Immature natural killer cell (primary cell): ENCODE measurements at regions not wholly inside any gene's neighbourhood (a gene's known extent, or its start where the extent isn't known, plus 50 kb on each side); places are given as distances from the start of the nearest gene placed in this dataset.
"Not testable (repeated sequence)": the region's sequence is repeated elsewhere in the genome, so short reads cannot be mapped to it uniquely, and the experiment has no call there.

ENCODE experiments used
- DNase-seq, 3 donors: peaks; one replicate each; pipeline ENCODE4 v3.0.0; 2022; ENCODE audit warnings: mixed read lengths in 1 of 3
- H3K27ac Mint-ChIP-seq, 6 donors: one replicate each; pipeline ENCODE4 v1.8.0; 2020; ENCODE audit warnings: mixed read lengths in 6 of 6, mild to moderate bottlenecking in 5 of 6, inconsistent platforms in 4 of 6, moderate library complexity in 3 of 6
- H3K27me3 Mint-ChIP-seq, 3 donors: one replicate each; pipeline ENCODE4 v1.8.0; 2020 to 2021; ENCODE audit warnings: low read depth in 3 of 3, mild to moderate bottlenecking in 3 of 3, mixed read lengths in 3 of 3, moderate library complexity in 3 of 3, inconsistent platforms in 1 of 3
- H3K36me3 Mint-ChIP-seq, 3 donors: one replicate each; pipeline ENCODE4 v1.8.0; 2020; ENCODE audit warnings: mixed read lengths in 3 of 3, inconsistent platforms in 2 of 3, mild to moderate bottlenecking in 2 of 3
- H3K4me1 Mint-ChIP-seq, 2 donors: one replicate each; pipeline ENCODE4 v1.8.0; 2020; ENCODE audit warnings: inconsistent platforms in 2 of 2, mild to moderate bottlenecking in 2 of 2, mixed read lengths in 2 of 2, moderate library complexity in 1 of 2
- H3K4me3 Mint-ChIP-seq, 5 donors: one replicate each; pipeline ENCODE4 v1.8.0; 2020; ENCODE audit warnings: mild to moderate bottlenecking in 5 of 5, mixed read lengths in 5 of 5, inconsistent platforms in 3 of 5, moderate library complexity in 3 of 5
- H3K9me3 Mint-ChIP-seq, 6 donors: one replicate each; pipeline ENCODE4 v1.8.0; 2020; ENCODE audit warnings: mild to moderate bottlenecking in 6 of 6, mixed read lengths in 6 of 6, inconsistent platforms in 4 of 6, moderate library complexity in 3 of 6

DNA sequence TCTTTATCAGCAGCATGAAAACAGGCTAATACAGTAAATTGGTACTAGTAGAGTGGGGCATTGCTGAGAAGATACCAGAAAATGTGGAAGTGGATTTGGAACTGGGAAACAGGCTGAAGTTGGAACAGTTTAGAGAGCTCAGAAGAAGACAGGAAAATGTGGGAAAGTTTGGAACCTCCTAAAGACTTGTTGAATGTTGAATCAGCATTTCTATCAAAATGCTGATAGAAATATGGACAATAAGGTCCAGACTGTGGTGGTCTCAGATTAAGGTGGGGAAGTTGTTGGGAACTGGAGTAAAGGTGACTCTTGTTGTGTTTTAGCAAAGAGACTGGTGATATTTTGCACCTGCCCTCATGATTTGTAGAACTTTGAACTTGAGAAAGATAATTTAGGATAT is 231.2 kb upstream of the KCND2 start:
- Mint-ChIP-seq H3K9me3 (peaks cover 9 to 72% (median 43%) of the 10 kb centered on the region in 6 donors), H3K4me3 (no peak overlapping the region), H3K4me1 (no peaks in the 10 kb centered on the region)

DNA sequence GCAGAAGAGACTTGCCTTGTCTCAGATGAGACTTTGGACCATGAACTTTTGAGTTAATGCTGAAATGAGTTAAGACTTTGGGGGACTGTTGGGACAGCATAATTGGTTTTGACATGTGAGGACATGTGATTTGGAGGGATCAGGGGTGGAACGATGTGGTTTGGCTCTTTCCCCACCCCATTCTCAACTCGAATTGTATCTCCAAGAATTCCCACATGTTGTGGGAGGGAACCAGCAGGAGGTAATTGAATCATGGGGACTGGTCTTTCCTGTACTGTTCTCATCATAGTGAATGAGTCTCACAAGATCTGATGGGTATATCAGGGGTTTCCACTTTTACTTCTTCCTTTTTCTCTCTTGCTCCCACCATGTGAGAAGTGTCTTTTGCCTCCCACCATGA is 229.7 kb upstream of the KCND2 start:
- no peak overlapping the region for H3K4me3 Mint-ChIP-seq
- no peak for DNase-seq
- H3K27ac Mint-ChIP-seq, result no peak overlapping the region
- H3K4me1 Mint-ChIP-seq, result no peaks in the 10 kb centered on the region
- H3K36me3 Mint-ChIP-seq, result no peaks in the 10 kb centered on the region
- H3K9me3 Mint-ChIP-seq, result peaks cover 4 to 66% (median 35%) of the 10 kb centered on the region in 6 donors
- H3K27me3 Mint-ChIP-seq, result peaks cover 0 to 1% (median 0%) of the 10 kb centered on the region in 3 donors

More for the DNA sequence above, 231.2 kb upstream of the KCND2 start:
- no peak for DNase-seq
- no peak overlapping the region for H3K27ac Mint-ChIP-seq
- H3K36me3 Mint-ChIP-seq, result no peaks in the 10 kb centered on the region
- peaks cover 0 to 1% (median 0%) of the 10 kb centered on the region in 3 donors for H3K27me3 Mint-ChIP-seq

DNA sequence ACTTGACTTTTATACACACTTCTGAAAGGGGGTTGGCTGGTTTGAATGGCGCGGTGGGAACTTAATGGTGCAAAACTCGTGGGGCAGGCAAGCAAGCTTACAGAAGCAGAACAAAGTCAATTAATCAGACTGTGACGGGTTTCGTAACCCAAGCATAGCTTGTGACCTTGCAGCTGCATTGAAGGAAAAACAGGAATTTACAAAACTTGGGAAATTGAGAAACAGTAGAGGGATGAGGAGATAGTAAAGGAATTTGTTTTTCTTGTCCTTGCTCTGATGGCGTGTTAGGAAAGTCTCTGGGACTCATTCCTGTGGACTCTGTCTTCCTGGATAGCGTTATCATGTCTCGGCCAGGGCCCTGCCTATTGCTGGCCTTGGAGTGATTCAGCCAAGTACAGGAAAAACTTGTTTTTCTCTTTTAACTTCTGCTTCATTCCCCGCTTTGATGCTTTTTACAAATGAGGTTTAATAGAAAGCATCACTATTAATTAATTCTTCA is 220.0 kb upstream of the KCND2 start:
- Mint-ChIP-seq H3K4me3 (no peak overlapping the region), H3K27ac (no peak overlapping the region), H3K9me3 (peaks cover 5 to 26% (median 13%) of the 10 kb centered on the region in 6 donors), H3K27me3 (peaks cover 0 to 3% (median 0%) of the 10 kb centered on the region in 3 donors), H3K36me3 (no peaks in the 10 kb centered on the region), H3K4me1 (no peaks in the 10 kb centered on the region)
- DNase-seq, result no peak

DNA sequence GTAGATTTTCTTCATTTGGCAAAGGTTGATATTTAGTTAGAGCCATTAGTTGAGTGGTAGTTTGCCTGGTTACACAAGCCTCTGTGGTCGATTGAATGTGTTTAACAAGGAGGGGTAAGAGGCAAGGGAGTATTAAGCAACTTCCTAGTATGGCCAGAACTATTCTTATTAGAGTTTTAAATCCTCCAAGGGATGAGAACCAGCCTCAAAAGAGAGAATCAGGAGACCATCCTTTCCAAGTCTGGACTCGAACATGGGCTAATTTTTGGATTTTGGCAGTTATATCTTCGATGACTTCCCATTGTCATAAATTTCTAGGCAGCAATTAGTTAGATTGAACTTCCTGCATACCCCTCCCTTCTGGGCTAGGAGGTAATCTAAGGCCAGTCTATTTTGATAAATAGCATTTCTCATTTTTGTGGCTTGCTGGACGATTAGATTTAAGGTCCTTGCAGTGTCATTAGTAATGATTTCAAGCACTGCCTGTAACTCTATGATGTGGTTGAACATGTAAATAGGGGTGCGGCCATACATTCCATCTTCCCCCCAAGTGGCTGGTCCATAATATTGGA is 219.5 kb upstream of the KCND2 start:
- H3K9me3 Mint-ChIP-seq, result peaks cover 5 to 31% (median 13%) of the 10 kb centered on the region in 6 donors
- no peak overlapping the region for H3K27ac Mint-ChIP-seq
- DNase-seq, result no peak
- H3K36me3 Mint-ChIP-seq, result no peaks in the 10 kb centered on the region
- H3K27me3 Mint-ChIP-seq, result peaks cover 0 to 3% (median 0%) of the 10 kb centered on the region in 3 donors
- no peak overlapping the region for H3K4me3 Mint-ChIP-seq
- H3K4me1 Mint-ChIP-seq, result no peaks in the 10 kb centered on the region

GRCh38 chr7:120054376-120055100 is 218.4 kb upstream of the KCND2 start:
- no peaks in the 10 kb centered on the region for H3K4me1 Mint-ChIP-seq
- no peak overlapping the region for H3K4me3 Mint-ChIP-seq
- H3K9me3 Mint-ChIP-seq, result peaks cover 8 to 37% (median 19%) of the 10 kb centered on the region in 6 donors
- H3K27me3 Mint-ChIP-seq, result peaks cover 0 to 3% (median 0%) of the 10 kb centered on the region in 3 donors
- DNase-seq, result no peak
- no peaks in the 10 kb centered on the region for H3K36me3 Mint-ChIP-seq
- no peak overlapping the region for H3K27ac Mint-ChIP-seq

GRCh38 chr7:120055300-120055699 is 217.7 kb upstream of the KCND2 start:
- no peak for DNase-seq
- Mint-ChIP-seq H3K4me3 (no peak overlapping the region), H3K27me3 (peaks cover 0 to 3% (median 0%) of the 10 kb centered on the region in 3 donors), H3K9me3 (peaks cover 8 to 45% (median 22%) of the 10 kb centered on the region in 6 donors), H3K4me1 (no peaks in the 10 kb centered on the region), H3K36me3 (no peaks in the 10 kb centered on the region), H3K27ac (no peak overlapping the region)

GRCh38 chr7:120056227-120056626 is 216.7 kb upstream of the KCND2 start:
- peaks cover 0 to 3% (median 0%) of the 10 kb centered on the region in 3 donors for H3K27me3 Mint-ChIP-seq
- H3K9me3 Mint-ChIP-seq, result peaks cover 12 to 49% (median 26%) of the 10 kb centered on the region in 6 donors
- no peaks in the 10 kb centered on the region for H3K36me3 Mint-ChIP-seq
- no peak overlapping the region for H3K4me3 Mint-ChIP-seq
- no peaks in the 10 kb centered on the region for H3K4me1 Mint-ChIP-seq
- H3K27ac Mint-ChIP-seq, result no peak overlapping the region
- no peak for DNase-seq

DNA sequence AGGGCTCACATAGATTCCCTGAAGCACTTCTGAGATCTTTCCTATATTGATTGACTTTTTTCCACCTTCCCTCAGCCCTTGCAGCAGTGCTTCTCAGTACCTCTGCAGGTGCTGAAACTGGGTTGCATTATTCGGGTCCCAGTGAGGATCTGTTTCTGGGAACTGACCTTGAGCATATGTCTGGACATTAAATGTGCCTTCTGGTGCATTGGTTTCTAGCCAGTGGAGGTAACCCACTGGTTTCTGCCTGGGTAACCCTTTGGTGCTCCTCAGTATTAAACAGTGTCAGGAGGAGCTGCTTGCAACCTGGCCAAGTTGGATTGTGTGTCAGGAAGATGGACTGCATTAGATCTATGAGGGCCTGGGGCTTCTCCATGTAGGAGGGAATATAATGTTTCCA is 213.3 kb upstream of the KCND2 start:
- no peaks in the 10 kb centered on the region for H3K27me3 Mint-ChIP-seq
- no peak overlapping the region for H3K27ac Mint-ChIP-seq
- H3K4me3 Mint-ChIP-seq, result no peak overlapping the region
- H3K36me3 Mint-ChIP-seq, result no peaks in the 10 kb centered on the region
- peaks cover 16 to 47% (median 24%) of the 10 kb centered on the region in 6 donors for H3K9me3 Mint-ChIP-seq
- H3K4me1 Mint-ChIP-seq, result no peaks in the 10 kb centered on the region
- no peak for DNase-seq

- peaks cover 14 to 46% (median 22%) of the 10 kb centered on the region in 6 donors for H3K9me3 Mint-ChIP-seq
- no peaks in the 10 kb centered on the region for H3K36me3 Mint-ChIP-seq
- no peaks in the 10 kb centered on the region for H3K27me3 Mint-ChIP-seq
- no peak overlapping the region for H3K27ac Mint-ChIP-seq
- no peak for DNase-seq
- no peaks in the 10 kb centered on the region for H3K4me1 Mint-ChIP-seq
- no peak overlapping the region for H3K4me3 Mint-ChIP-seq
These were observed 212.7 kb upstream of the KCND2 start for GRCh38 chr7:120060281-120060680.

- no peaks in the 10 kb centered on the region for H3K4me1 Mint-ChIP-seq
- no peak overlapping the region for H3K27ac Mint-ChIP-seq
- H3K27me3 Mint-ChIP-seq, result no peaks in the 10 kb centered on the region
- no peak for DNase-seq
- H3K4me3 Mint-ChIP-seq, result no peak overlapping the region
- H3K36me3 Mint-ChIP-seq, result no peaks in the 10 kb centered on the region
- peaks cover 14 to 52% (median 22%) of the 10 kb centered on the region in 6 donors for H3K9me3 Mint-ChIP-seq
These were observed 212.1 kb upstream of the KCND2 start for GRCh38 chr7:120060875-120061274.

GRCh38 chr7:120064565-120064964 is 208.4 kb upstream of the KCND2 start:
- Mint-ChIP-seq H3K9me3 (peaks cover 17 to 76% (median 39%) of the 10 kb centered on the region in 6 donors), H3K27me3 (no peaks in the 10 kb centered on the region), H3K36me3 (peaks cover 0 to 5% (median 0%) of the 10 kb centered on the region in 3 donors), H3K4me1 (no peaks in the 10 kb centered on the region), H3K27ac (no peak overlapping the region), H3K4me3 (no peak overlapping the region)
- no peak for DNase-seq

GRCh38 chr7:120066898-120067297 is 206.1 kb upstream of the KCND2 start:
- not testable (repeated sequence) for H3K27me3 Mint-ChIP-seq, H3K4me1 Mint-ChIP-seq, H3K4me3 Mint-ChIP-seq, DNase-seq, H3K27ac Mint-ChIP-seq, H3K36me3 Mint-ChIP-seq
- H3K9me3 Mint-ChIP-seq, result peaks cover 13 to 72% (median 36%) of the 10 kb centered on the region in 6 donors

DNA sequence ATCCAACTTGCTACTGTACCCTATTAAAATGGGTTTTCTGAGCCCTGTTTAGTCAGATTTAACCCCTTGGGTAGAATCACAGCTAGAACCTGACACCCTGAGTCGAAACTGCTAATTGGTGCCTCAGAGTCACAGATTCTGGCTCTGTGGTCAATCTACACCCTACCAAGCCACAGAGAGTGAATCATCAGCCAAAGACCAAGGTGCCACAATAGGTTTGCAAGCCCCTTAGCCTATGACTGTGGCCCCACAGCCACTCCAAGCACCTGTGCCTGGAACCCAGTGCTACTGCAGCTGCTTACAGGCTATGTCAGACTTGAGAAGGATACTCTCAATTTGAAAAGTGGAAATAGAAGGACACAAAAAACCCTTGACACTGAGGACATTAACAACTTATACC is 202.8 kb upstream of the KCND2 start:
- Mint-ChIP-seq H3K27ac (no peak overlapping the region), H3K4me1 (no peaks in the 10 kb centered on the region), H3K27me3 (peaks cover 0 to 2% (median 0%) of the 10 kb centered on the region in 3 donors), H3K36me3 (peaks cover 0 to 5% (median 0%) of the 10 kb centered on the region in 3 donors), H3K9me3 (peaks cover 20 to 77% (median 37%) of the 10 kb centered on the region in 6 donors), H3K4me3 (no peak overlapping the region)
- DNase-seq, result no peak

DNA sequence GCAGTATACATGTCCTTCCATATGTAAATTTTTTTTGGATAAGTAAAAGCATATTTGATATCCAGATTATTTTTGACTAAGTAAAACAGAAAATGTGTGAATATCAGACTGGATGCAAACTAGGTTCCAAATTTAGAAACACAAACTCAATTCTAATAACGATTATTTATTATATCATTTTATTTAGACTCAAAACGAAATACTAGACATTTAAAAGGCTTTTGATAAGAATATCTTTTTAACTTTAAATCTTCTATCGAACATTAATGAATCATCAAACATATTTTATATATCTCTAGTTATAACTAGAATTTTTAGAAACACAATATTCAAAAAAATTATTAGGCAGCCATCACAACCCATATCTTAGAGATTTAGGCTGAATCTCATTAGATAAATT is 195.2 kb upstream of the KCND2 start:
- no peaks in the 10 kb centered on the region for H3K4me1 Mint-ChIP-seq
- peaks cover 5 to 39% (median 17%) of the 10 kb centered on the region in 6 donors for H3K9me3 Mint-ChIP-seq
- H3K36me3 Mint-ChIP-seq, result no peaks in the 10 kb centered on the region
- no peak overlapping the region for H3K27ac Mint-ChIP-seq
- no peak overlapping the region for H3K4me3 Mint-ChIP-seq
- no peaks in the 10 kb centered on the region for H3K27me3 Mint-ChIP-seq
- no peak for DNase-seq
